Large intestine (tissue), 3 donors: ENCODE measurements at regions not wholly inside any gene's neighbourhood (a gene's known extent, or its start where the extent isn't known, plus 50 kb on each side); places are given as distances from the start of the nearest gene placed in this dataset.
A peak's percentile ranks its signal among the peaks of the same experiment; 100 is the strongest.
"Not testable (repeated sequence)": the region's sequence is repeated elsewhere in the genome, so short reads cannot be mapped to it uniquely, and the experiment has no call there.

Experiments used
- DNase-seq, 2 donors: peaks; one replicate each; pipeline versions ENCODE4 v3.0.0 to v3.0.0-alpha.2; 2013
- H3K27ac ChIP-seq: one replicate; pipeline ENCODE4 v1.5.1; 2013; ENCODE audit warnings: low read length
- H3K27me3 ChIP-seq: 2 replicates; pipeline ENCODE4 v1.6.1; 2013; ENCODE audit warnings: low read length; ENCODE audit not compliant: control insufficient read depth, insufficient read depth
- H3K36me3 ChIP-seq: 2 replicates; pipeline ENCODE4 v1.6.1; 2013; ENCODE audit warnings: low read length; ENCODE audit not compliant: control insufficient read depth, insufficient read depth
- H3K4me1 ChIP-seq: one replicate; pipeline ENCODE4 v1.6.1; 2013; ENCODE audit warnings: low read length; ENCODE audit not compliant: control insufficient read depth, insufficient read depth
- H3K4me3 ChIP-seq: one replicate; pipeline ENCODE4 v1.5.1; 2013; ENCODE audit warnings: low read length
- H3K9me3 ChIP-seq: one replicate; pipeline ENCODE4 v1.6.1; 2013; ENCODE audit warnings: mild to moderate bottlenecking, low read depth, low read length, moderate library complexity; ENCODE audit not compliant: control insufficient read depth
- WGBS: methylation state at CpG from one replicate; pipeline ENCODE4 v1.1.5; 2013; ENCODE audit warnings: low lambda C conversion rate; ENCODE audit not compliant: insufficient coverage; 5-methylcytosine and 5-hydroxymethylcytosine counted together

- Histone ChIP-seq H3K4me3 (no peak overlapping the region), H3K27ac (no peak overlapping the region), H3K27me3 (no peaks in the 10 kb centered on the region), H3K4me1 (no peaks in the 10 kb centered on the region), H3K36me3 (no peaks in the 10 kb centered on the region), H3K9me3 (no peaks in the 10 kb centered on the region)
- no CpG with 5 or more reads among the region's 1 CpG for WGBS
- peak in 1 of 2 donors; percentile 29 for DNase-seq
Measured at GRCh38 chr5:112533362-112533761, 114.3 kb upstream of the EPB41L4A start.

DNA sequence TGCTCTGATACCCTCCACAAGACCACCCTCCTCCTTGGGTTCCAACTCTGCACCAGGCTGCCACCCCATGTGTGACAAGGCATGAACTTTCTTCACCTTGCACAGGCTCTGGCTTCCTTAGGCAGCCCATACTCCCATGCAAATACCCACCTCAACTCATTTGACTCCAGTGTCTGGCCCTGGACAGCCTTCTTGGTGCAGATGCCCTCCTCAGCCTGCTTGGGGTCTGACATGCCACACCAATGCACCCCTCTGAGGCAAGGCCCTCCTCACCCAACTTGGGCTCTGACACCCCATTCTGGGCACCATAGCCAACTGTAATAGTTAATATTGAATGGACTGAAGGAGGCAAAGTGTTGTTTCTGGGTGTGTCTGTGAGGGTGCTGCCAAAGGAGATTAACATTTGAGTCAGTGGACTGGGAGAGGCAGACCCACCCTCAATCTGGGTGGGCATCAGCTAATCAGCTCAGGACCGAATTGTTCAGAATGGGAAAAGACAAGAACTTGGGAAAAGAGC, 115.0 kb upstream of the EPB41L4A start:
- Histone ChIP-seq H3K9me3 (no peaks in the 10 kb centered on the region), H3K27ac (no peak overlapping the region), H3K4me3 (no peak overlapping the region), H3K4me1 (no peaks in the 10 kb centered on the region), H3K27me3 (no peaks in the 10 kb centered on the region), H3K36me3 (no peaks in the 10 kb centered on the region)
- WGBS, result no CpG with 5 or more reads among the region's 1 CpG
- DNase-seq, result no peak

DNA sequence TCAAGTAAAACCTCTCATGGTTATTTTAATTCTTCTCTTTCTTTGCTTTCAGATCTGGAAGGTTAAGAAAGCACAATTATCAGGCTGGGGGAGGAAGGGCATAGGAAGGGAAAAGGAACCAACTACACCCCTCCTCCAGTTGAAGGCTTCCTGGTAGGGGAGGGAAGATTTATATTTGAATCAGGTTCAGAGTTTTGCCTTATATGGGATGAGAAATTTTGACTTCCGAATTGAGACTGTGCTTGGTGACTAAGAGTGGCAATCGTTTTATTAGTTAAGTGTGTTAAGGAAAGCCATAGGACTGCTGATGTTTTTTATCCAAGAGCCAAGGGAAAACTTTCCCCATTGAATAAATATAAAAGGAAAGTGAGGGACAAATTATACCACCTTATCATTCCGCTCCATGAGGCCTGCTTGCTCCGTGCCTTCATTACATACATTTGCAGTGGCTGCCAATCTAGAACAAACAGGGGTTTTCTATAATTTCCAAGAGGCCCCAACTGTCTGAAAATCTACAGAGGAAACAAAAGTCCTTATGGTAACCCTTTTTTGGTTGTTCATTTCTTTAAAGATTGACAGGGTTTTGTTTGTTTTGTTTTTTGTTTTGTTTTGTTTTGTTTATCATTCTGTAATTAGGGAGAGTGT, 115.7 kb upstream of the EPB41L4A start:
- no peak for DNase-seq
- Histone ChIP-seq H3K4me3 (no peak overlapping the region), H3K36me3 (no peaks in the 10 kb centered on the region), H3K9me3 (no peaks in the 10 kb centered on the region), H3K27ac (no peak overlapping the region), H3K4me1 (no peaks in the 10 kb centered on the region), H3K27me3 (no peaks in the 10 kb centered on the region)
- WGBS, result 100% methylated on average over 1 of the region's 4 CpGs

DNA sequence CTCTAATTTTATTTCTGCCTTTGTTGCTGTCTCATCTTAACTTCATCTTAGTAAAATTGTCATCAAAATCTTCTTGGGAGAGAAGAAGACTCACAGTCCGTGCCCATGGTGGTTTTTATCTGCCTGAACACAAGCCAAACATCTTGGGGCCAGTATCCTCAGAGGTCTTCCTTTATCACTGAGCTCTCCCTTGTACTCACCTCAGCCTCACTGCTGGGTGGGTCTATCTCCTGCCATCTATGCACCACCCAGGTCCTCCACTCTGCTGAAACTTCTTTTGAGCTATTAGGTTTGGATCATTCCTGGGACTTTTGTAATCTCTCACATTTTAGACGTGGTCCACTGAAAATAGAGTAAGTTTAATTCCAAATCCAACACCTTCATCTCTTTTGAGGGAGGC, 116.3 kb upstream of the EPB41L4A start:
- Histone ChIP-seq H3K27ac (no peak overlapping the region), H3K4me1 (no peaks in the 10 kb centered on the region), H3K4me3 (no peak overlapping the region), H3K36me3 (no peaks in the 10 kb centered on the region), H3K9me3 (no peaks in the 10 kb centered on the region), H3K27me3 (no peaks in the 10 kb centered on the region)
- no peak for DNase-seq
- WGBS, result no CpG with 5 or more reads among the region's 2 CpGs

DNA sequence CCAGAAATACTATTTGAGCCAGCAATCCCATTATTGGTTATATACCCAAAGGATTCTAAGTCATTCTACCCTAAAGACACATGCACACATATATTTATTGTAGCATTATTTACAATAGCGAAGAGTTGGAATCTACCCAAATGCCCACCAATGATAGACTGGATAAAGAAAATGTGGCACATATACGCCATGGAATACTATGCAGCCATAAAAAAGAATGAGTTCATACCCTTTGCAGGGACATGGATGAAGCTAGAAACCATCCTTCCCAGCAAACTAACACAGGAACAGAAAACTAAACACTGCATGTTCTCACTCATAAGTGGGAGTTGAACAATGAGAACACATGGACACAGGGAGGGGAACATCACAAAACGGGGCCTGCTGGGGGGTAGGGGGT, 125.5 kb upstream of the EPB41L4A start:
- 100% methylated on average over 1 of the region's 3 CpGs for WGBS
- H3K9me3 ChIP-seq, H3K36me3 ChIP-seq, H3K27me3 ChIP-seq, DNase-seq, H3K27ac ChIP-seq, H3K4me3 ChIP-seq, H3K4me1 ChIP-seq: not testable (repeated sequence)

- H3K9me3 ChIP-seq, result no peaks in the 10 kb centered on the region
- no peak for DNase-seq
- H3K27me3 ChIP-seq, result no peaks in the 10 kb centered on the region
- H3K36me3 ChIP-seq, result no peaks in the 10 kb centered on the region
- no CpG with 5 or more reads among the region's 4 CpGs for WGBS
- H3K27ac ChIP-seq, result no peak overlapping the region
- H3K4me1 ChIP-seq, result peaks cover 4% of the 10 kb centered on the region
- no peak overlapping the region for H3K4me3 ChIP-seq
Measured at GRCh38 chr5:112546946-112547592, 128.0 kb upstream of the EPB41L4A start.

- H3K4me1 ChIP-seq, result peaks cover 5% of the 10 kb centered on the region
- H3K27ac ChIP-seq, result no peak overlapping the region
- no peaks in the 10 kb centered on the region for H3K27me3 ChIP-seq
- no peaks in the 10 kb centered on the region for H3K9me3 ChIP-seq
- H3K4me3 ChIP-seq, result no peak overlapping the region
- WGBS, result 20% methylated on average over 1 of the region's 4 CpGs
- H3K36me3 ChIP-seq, result no peaks in the 10 kb centered on the region
- peak in 1 of 2 donors; percentile 22 for DNase-seq
Measured at GRCh38 chr5:112548246-112548881, 129.3 kb upstream of the EPB41L4A start.

DNA sequence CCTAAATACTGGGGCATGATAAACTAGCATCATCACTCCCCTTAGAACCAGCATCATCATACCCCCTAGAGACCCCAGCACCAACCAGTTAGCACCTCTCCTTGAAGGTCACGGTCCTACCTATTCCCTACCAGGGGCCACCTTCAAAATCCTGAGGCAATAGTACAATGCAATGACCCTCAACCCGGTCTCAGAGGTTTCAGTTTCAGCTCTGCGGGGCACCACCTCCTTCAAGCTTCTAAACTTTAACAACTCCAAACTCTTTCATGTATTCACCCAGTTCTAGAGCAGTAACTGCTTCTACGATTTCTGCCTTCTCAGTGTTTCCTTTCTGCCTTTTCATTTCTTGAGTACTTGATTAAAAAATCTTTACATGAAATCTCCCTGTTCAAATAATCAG, 130.1 kb upstream of the EPB41L4A start:
- Histone ChIP-seq H3K4me3 (no peak overlapping the region), H3K9me3 (no peaks in the 10 kb centered on the region), H3K27ac (no peak overlapping the region), H3K27me3 (no peaks in the 10 kb centered on the region), H3K36me3 (no peaks in the 10 kb centered on the region), H3K4me1 (peaks cover 5% of the 10 kb centered on the region)
- 78% methylated on average over 1 of the region's 4 CpGs for WGBS
- DNase-seq, result peak in 1 of 2 donors; percentile 10

DNA sequence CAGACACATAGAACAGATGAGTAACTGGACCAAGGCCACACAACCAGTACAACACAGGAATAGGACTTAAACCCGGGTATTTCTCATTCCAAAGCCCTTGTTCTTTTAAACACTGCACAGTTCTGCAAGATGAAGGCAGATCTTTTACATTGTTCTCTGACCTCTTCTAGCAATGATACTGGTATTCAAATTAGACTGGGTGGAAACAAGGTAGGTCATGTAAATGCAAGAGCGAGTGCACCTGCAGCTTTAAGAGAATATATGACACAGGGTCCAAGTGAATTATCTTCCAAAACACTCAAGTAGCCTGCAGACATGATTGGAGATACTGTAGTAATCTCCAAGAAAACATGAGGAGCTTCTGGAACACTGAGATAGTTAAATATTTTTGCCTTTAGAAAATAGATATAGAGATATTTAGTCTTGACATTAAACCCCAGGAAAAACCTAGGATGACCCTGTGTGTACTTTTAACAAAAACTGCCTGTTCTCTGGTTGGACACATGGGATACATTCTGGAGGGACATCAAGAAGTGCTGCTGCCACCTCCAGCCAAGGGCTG, 130.6 kb upstream of the EPB41L4A start:
- 71% methylated on average over 1 of the region's 2 CpGs for WGBS
- H3K27me3 ChIP-seq, result no peaks in the 10 kb centered on the region
- no peak for DNase-seq
- H3K27ac ChIP-seq, result no peak overlapping the region
- no peak overlapping the region for H3K4me3 ChIP-seq
- peaks cover 5% of the 10 kb centered on the region for H3K4me1 ChIP-seq
- H3K36me3 ChIP-seq, result no peaks in the 10 kb centered on the region
- no peaks in the 10 kb centered on the region for H3K9me3 ChIP-seq

DNA sequence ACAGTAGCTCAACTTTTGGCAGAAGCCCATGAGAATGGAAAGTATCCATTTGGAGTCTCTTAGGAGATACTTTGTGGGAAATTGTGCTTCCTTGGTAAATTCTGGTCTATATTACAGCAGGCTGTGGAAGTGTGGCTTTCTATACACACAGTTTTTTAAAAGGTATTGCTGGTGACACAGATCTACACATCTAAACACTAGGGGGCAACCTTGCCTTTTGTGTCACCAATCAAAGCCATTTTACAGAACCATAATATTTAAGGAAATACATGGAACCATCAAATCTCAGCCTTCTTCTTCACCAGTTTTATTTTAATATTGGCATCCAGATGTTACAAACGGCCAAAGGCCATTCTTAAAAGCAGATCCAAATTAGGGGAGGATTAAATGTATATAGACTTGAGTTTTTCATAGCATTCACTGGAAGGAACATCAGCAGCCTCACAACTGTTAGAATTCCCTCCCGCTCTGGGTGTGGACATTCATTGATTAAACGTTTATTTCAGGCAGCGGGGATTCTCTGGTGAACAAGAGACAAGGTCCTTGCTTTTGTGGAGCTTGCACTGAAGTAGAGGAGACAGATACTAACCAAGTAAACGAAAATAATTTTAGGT, 132.4 kb upstream of the EPB41L4A start:
- no peak overlapping the region for H3K4me3 ChIP-seq
- DNase-seq, result peak; percentile 47 to 60
- H3K4me1 ChIP-seq, result peaks cover 5% of the 10 kb centered on the region
- WGBS, result 39% methylated on average over 5 of the region's 5 CpGs
- no peaks in the 10 kb centered on the region for H3K9me3 ChIP-seq
- no peaks in the 10 kb centered on the region for H3K27me3 ChIP-seq
- no peaks in the 10 kb centered on the region for H3K36me3 ChIP-seq
- no peak overlapping the region for H3K27ac ChIP-seq
